ENCODE measurements at regions not wholly inside any gene's neighbourhood (a gene's known extent, or its start where the extent isn't known, plus 50 kb on each side); places are given as distances from the start of the nearest gene placed in this dataset.

DNA sequence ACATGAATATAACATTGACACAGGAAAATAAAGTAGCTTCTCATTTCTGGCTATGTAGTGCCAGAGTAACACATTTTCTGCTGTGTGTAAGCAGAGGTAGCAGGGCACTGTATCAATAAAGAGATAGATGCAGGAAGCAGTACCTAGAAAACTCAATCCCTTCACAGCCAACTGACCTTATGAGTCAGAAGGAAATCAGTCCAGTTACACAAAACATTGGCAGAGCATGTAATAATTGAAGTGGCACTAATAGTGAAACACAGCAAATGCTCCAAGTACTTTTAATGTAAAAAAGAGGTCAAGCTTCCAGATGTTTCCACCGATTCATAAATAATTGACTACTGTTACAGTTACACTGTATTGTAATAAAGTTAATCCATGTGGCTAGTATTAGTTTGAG is 706.6 kb downstream of the EFNA5 start:
- no peak overlapping the region for H3K9ac ChIP-seq (ENCODE audit: low read length)
- no peaks in the 10 kb centered on the region for H3K9me2 ChIP-seq (ENCODE audit: low read depth, low read length)
- H3K27me3 ChIP-seq (ENCODE audit: insufficient read depth, low read length) = no peaks in the 10 kb centered on the region
- H3K27ac ChIP-seq (ENCODE audit: low read depth, low read length, poor library complexity, severe bottlenecking) = no peak overlapping the region
- H3K4me2 ChIP-seq (ENCODE audit: low read length) = no peak overlapping the region
- no peaks in the 10 kb centered on the region for H3K9me3 ChIP-seq (ENCODE audit: low read length)
- H3K4me3 ChIP-seq (ENCODE audit: low read depth, low read length, poor library complexity, severe bottlenecking) = no peak overlapping the region
- H3K36me3 ChIP-seq (ENCODE audit: insufficient read depth, low read length) = no peaks in the 10 kb centered on the region
- no peak overlapping the region for H2AFZ ChIP-seq (ENCODE audit: low read length)
- TF ChIP-seq EZH2 (IDR thresholded peaks at IDR 0.05; ENCODE audit: borderline replicate concordance, low read length) (no peak), CTCF (IDR thresholded peaks at IDR 0.05; ENCODE audit: low read length) (no peak)
- H3F3A ChIP-seq (ENCODE audit: insufficient read depth, low read length) = no peaks in the 10 kb centered on the region
- H4K20me1 ChIP-seq (ENCODE audit: insufficient read depth, low read length) = no peaks in the 10 kb centered on the region
- no peaks in the 10 kb centered on the region for H3K79me2 ChIP-seq (ENCODE audit: insufficient read depth, low read length)
- H3K4me1 ChIP-seq (ENCODE audit: insufficient read depth, low read length, severe bottlenecking) = no peaks in the 10 kb centered on the region

DNA sequence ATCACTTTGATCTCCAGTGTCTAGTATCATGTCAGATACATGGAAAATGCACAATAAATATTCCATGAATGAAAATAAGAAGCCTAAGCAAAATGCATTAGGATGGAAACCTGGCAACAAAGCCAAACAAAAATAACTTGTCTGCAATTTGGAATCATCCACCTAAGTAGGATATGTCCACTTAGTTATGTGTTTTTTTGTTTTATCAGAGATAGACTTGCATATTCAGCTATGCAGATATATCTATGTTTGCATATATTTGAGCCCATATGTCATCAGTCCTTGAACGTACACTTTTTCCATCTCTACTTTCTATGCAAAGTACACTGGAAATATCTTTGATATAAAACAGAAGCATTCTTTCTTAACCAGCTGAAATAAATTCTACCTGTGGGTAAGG is 707.1 kb downstream of the EFNA5 start:
- Histone ChIP-seq H3K36me3 (ENCODE audit: insufficient read depth, low read length) (no peaks in the 10 kb centered on the region), H3K27me3 (ENCODE audit: insufficient read depth, low read length) (no peaks in the 10 kb centered on the region), H3K9ac (ENCODE audit: low read length) (no peak overlapping the region), H2AFZ (ENCODE audit: low read length) (no peak overlapping the region), H4K20me1 (ENCODE audit: insufficient read depth, low read length) (no peaks in the 10 kb centered on the region), H3K27ac (ENCODE audit: low read depth, low read length, poor library complexity, severe bottlenecking) (no peak overlapping the region), H3K4me1 (ENCODE audit: insufficient read depth, low read length, severe bottlenecking) (no peaks in the 10 kb centered on the region), H3K9me3 (ENCODE audit: low read length) (no peaks in the 10 kb centered on the region), H3K4me3 (ENCODE audit: low read depth, low read length, poor library complexity, severe bottlenecking) (no peak overlapping the region), H3K4me2 (ENCODE audit: low read length) (no peak overlapping the region), H3K79me2 (ENCODE audit: insufficient read depth, low read length) (no peaks in the 10 kb centered on the region), H3K9me2 (ENCODE audit: low read depth, low read length) (no peaks in the 10 kb centered on the region), H3F3A (ENCODE audit: insufficient read depth, low read length) (no peaks in the 10 kb centered on the region)
- TF ChIP-seq EZH2 (IDR thresholded peaks at IDR 0.05; ENCODE audit: borderline replicate concordance, low read length) = no peak
- TF ChIP-seq CTCF (IDR thresholded peaks at IDR 0.05; ENCODE audit: low read length) = no peak

DNA sequence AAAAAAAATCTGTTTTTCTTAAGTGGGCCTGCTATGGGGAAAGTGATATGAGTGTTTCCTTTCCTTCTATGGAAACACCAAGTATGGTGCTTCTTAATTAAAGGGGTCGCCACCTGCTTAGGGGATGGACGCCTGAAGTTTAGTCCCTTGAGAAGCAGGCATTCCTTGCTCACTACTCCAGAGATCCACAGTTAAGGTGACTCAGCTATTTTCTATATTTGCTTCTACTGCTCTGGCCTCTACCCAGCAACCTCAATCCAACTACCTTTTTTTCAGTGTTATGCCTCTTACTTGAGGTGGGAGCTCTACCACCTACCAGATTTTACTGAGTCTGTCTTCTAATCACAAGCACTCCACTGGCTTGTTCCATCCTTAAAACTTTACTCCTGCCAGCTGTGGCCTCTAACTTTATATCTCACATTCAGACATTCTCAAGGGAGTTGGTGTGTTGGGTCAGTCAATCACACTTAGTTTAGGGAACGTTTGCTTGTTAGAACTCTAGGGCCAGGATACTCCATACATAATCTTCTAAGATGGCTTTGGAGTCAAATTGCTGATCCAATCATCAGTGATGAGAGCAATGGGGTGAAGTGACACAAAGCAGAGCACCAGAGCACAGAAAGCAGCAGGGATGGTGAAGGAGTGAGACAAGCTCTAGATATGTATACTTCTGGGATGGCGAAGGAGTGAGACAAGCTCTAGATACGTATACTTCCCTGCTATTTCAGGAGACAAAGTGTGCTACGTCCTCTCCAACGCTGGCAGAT is 708.1 kb downstream of the EFNA5 start:
- Histone ChIP-seq H3K9ac (ENCODE audit: low read length) (no peak overlapping the region), H3K27ac (ENCODE audit: low read depth, low read length, poor library complexity, severe bottlenecking) (no peak overlapping the region), H2AFZ (ENCODE audit: low read length) (no peak overlapping the region), H3K4me1 (ENCODE audit: insufficient read depth, low read length, severe bottlenecking) (no peaks in the 10 kb centered on the region), H3K27me3 (ENCODE audit: insufficient read depth, low read length) (no peaks in the 10 kb centered on the region), H3K4me3 (ENCODE audit: low read depth, low read length, poor library complexity, severe bottlenecking) (no peak overlapping the region), H3K9me2 (ENCODE audit: low read depth, low read length) (no peaks in the 10 kb centered on the region), H3K4me2 (ENCODE audit: low read length) (no peak overlapping the region), H3K36me3 (ENCODE audit: insufficient read depth, low read length) (no peaks in the 10 kb centered on the region), H3F3A (ENCODE audit: insufficient read depth, low read length) (no peaks in the 10 kb centered on the region), H4K20me1 (ENCODE audit: insufficient read depth, low read length) (no peaks in the 10 kb centered on the region), H3K9me3 (ENCODE audit: low read length) (no peaks in the 10 kb centered on the region), H3K79me2 (ENCODE audit: insufficient read depth, low read length) (no peaks in the 10 kb centered on the region)
- TF ChIP-seq EZH2 (IDR thresholded peaks at IDR 0.05; ENCODE audit: borderline replicate concordance, low read length) (no peak), CTCF (IDR thresholded peaks at IDR 0.05; ENCODE audit: low read length) (no peak)
